Left renal cortex interstitium (tissue), 4 donors: ENCODE measurements at regions not wholly inside any gene's neighbourhood (a gene's known extent, or its start where the extent isn't known, plus 50 kb on each side); places are given as distances from the start of the nearest gene placed in this dataset.
"Not testable (repeated sequence)": the region's sequence is repeated elsewhere in the genome, so short reads cannot be mapped to it uniquely, and the experiment has no call there.

ENCODE experiments used
- DNase-seq, 4 donors: peaks; one replicate each; pipeline ENCODE4 v3.0.0-alpha.2; 2013; ENCODE audit warnings: low read depth in 4 of 4, low spot score in 2 of 4, missing footprints in 1 of 4

DNA sequence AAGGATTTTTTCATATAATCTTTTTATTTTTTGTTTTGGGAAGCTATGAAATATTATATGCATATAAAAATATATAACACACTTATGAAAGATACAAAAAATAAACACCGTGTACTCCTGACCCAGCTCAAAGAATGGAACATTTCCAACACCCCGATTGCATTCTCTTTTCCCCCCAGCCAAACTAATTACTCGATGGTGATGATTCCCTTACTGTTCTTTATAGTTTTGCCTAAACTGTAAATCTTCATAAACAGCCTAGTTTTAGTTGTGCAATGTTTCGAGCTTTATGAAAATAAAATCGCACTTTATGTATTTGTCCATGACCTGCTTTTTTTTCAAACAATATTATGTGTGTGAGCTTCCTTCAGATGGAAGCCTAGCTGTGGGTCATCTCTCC lies 352.0 kb upstream of the KAZN start:
- DNase-seq = no peak

GRCh38 chr1:14247666-14248065 lies 350.8 kb upstream of the KAZN start:
- DNase-seq = no peak

GRCh38 chr1:14251871-14252270 lies 346.6 kb upstream of the KAZN start:
- no peak for DNase-seq

DNA sequence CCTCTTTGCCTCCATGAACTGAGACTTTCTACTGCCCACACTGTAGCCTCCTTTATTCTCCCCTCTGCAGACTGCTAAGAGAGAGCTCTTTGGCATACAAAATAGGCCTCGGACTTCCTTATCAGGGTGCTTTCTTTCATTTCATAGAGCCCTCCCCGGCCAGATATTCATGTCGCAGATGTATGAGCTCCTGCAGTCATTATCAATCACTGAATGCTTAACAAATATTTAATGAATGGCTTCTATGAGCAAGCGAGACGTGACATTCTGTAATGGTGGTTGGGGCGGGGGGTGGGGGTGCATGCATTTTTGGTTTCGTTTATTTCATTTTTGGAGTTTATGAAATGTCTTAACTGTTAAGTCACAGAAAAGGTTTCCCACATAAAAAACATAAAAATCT lies 344.8 kb upstream of the KAZN start:
- no peak for DNase-seq

- peak in 1 of 4 donors; percentile 60 for DNase-seq
These were observed 344.2 kb upstream of the KAZN start for GRCh38 chr1:14254251-14254650.

DNA sequence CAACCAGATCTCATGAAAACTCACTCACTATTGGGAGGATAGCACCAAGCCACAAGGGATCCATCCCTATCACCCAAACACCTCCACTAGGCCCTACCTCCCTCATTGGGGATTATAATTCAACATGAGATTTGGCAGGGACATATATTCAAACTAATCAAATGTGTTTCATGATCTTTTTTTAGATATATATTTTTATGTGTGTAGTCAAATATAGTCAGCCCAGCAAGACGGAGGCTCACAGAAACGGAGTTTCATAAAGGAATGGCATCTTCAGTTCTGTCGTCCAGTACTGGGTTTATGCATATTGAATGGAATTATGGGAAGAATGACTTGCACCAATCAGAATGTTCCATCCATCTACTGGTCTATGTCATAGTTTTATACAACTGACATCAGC lies 343.3 kb upstream of the KAZN start:
- no peak for DNase-seq

GRCh38 chr1:14255711-14256110 lies 342.8 kb upstream of the KAZN start:
- DNase-seq = no peak

GRCh38 chr1:14259191-14259757 lies 339.2 kb upstream of the KAZN start:
- DNase-seq = no peak

DNA sequence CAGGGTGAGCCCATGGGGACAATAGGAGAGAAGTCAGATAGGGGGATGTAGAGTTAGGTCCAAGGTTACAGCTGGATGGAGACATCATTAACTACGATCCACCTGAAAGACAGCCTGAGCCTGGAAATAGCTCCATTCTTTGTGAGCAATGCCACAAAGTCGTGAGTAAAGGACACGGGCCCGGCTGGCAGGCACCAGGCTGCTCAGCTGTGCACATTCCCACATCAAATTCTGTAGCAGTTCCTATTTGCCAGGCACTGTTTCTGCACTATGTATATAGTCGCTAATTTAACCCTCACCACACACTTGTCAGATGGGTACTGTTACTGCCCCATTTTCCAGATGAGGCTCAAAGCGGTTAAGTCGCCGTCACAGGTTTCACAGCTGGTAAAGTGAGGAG lies 338.0 kb upstream of the KAZN start:
- DNase-seq = no peak

DNA sequence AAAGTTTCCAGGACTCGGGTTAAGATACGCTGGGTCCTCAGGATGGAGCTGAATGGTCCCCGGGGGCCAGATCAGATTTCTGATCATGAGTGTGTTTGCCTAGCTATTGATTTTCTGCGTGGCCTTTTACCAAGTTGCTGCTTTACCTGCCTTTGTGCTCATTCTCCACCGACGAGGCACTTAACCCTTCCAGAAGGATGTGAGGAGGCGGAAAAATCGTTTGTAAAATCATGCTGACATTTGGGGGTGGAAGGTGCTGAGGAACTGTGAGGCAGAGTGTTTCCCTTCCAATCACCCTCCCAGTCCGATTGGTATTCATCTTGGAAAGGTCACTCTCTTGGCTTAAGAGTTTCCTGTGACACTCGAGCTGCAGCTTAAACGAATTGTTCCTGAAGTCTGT lies 337.1 kb upstream of the KAZN start:
- no peak for DNase-seq

GRCh38 chr1:14262637-14263036 lies 335.8 kb upstream of the KAZN start:
- DNase-seq = no peak

DNA sequence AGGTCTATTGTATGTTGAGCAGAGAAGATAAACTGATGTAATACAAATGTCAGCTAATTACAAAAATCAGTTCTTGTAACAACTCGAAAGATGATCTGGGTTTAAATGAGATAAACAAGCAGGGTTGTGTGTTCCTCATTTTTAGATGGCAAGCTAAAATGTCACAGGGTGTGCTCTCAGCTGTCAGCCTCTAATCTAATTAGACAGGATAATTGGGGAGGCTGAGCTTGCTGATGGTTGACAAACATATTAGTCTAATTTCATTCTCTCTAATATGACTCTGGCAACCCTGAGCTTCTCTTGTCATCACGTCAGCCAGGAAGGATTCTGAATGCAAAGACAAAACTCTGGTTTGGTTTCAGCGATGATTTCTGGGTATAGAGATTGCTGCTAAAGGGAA lies 335.3 kb upstream of the KAZN start:
- DNase-seq = no peak

GRCh38 chr1:14263671-14264070 lies 334.8 kb upstream of the KAZN start:
- DNase-seq = no peak

- DNase-seq = no peak
These were observed 333.0 kb upstream of the KAZN start for GRCh38 chr1:14265495-14265894.

GRCh38 chr1:14267991-14268390 lies 330.5 kb upstream of the KAZN start:
- DNase-seq = no peak

DNA sequence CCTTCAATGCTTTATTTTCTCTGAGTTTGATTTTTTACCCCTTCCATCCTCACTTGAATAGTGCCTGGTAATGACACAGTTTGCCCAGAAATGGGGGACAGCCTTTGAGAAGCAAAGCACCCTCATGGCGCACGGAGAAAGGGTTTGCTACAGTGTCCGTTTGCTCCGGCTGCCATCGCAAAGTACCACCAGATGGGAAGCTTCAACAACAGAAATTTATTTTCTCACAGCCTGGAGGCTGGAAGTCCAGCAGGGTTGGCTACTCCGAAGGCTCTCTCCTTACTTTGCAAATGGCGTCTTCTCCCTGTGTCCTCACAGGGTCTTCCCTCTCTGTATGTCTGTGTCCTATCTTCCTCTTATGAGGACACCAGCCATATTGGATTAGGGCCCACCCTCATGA lies 327.7 kb upstream of the KAZN start:
- DNase-seq = no peak

- no peak for DNase-seq
These were observed 324.7 kb upstream of the KAZN start for GRCh38 chr1:14273811-14274210.

- not testable (repeated sequence) for DNase-seq
These were observed 318.6 kb upstream of the KAZN start for GRCh38 chr1:14279891-14280290.

DNA sequence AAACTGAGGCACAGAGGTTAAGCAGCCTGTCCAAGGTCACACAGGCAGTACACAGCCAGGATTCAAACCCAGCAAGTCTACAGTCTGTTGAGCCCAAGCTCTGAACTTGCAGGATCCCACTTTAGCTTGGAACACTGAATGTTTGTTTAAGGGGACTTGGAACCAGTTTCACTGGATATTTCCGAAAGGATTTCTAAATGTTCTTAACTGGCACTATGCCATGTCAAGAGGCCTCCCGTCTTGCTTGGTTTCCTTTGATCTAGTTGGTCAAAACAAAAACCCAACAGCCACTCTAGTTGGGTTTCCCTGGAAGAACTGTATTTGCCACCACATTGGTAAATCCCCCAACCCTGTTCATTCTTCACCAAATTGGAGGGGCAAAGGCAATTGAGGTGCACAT lies 317.6 kb upstream of the KAZN start:
- no peak for DNase-seq

GRCh38 chr1:14281412-14281811 lies 317.1 kb upstream of the KAZN start:
- no peak for DNase-seq

DNA sequence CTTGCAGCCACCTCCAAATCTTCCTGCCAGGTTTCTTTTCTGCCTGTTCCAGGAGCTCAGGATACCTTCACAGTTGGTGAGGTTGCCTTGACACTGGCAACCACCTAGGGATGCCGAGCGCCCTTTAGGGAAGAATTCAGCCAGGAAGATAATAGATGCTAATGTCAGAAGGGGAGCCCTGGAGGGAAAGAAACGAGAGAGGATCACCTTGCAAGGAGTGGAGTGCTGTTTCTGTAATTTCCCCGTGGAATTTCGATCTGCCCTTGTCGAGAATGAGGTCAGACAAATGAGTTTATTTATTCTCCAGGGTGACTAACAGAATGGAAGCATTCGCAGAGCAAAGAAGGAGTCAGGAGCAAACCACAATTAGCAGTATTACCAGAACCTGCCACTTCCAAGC lies 315.8 kb upstream of the KAZN start:
- no peak for DNase-seq

DNA sequence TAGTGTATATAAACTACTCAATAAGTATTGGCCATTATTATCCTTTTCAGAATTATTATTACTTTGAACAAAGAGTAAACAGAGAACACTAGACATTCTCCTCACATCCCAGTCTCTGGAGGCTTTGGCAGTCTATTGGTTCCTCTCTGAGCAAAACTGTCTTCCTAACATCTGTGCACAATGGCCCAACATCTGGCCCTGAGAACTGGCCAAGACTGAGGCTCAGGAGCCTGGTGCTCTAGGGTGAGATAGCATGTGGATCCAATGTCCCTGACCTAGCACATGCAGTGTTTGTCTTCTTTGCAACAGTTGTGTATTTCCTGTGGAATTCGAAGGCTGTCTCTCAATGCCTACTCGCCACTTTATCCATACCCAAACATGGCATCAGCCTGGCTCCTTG lies 313.2 kb upstream of the KAZN start:
- DNase-seq = no peak

DNA sequence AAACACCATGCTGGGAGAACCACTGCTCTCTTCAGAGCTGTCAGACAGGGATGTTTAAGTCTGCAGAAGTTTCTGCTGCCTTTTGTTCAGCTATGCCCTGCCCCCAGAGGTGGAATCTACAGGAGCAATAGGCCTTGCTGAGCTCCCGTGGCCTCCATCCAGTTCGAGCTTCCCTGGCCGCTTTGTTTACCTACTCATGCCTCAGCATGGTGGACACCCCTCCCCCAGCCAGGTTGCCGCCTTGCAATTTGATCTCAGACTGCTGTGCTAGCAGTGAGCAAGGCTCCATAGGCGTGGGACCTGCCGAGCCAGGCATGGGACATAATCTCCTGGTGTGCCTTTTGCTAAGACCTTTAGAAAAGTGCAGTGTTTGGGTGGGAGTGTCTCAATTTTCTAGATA lies 307.3 kb upstream of the KAZN start:
- DNase-seq = not testable (repeated sequence)
